Central memory CD8-positive, alpha-beta T cell (primary cell): ENCODE measurements at regions not wholly inside any gene's neighbourhood (a gene's known extent, or its start where the extent isn't known, plus 50 kb on each side); places are given as distances from the start of the nearest gene placed in this dataset.
"Not testable (repeated sequence)": the region's sequence is repeated elsewhere in the genome, so short reads cannot be mapped to it uniquely, and the experiment has no call there.

ENCODE experiments used
- ATAC-seq: fragments of 150-1000 bp; cut with Tn5 transposase; replicated peaks from 2 replicates; pipeline ENCODE4 v1.10.0; 2022; ENCODE audit warnings: mild to moderate bottlenecking, moderate FRiP score, moderate number of reproducible peaks; ENCODE audit not compliant: poor library complexity, severe bottlenecking; ENCODE audit errors: extremely low read depth
- DNase-seq, 2 donors: peaks; one replicate each; pipeline ENCODE4 v3.0.0; 2021; ENCODE audit warnings: low spot score in 2 of 2
- H3K27ac Mint-ChIP-seq: one replicate; pipeline ENCODE4 v1.8.0; 2022; ENCODE audit warnings: low read depth, mild to moderate bottlenecking, moderate library complexity, mixed read lengths
- H3K27me3 Mint-ChIP-seq: one replicate; pipeline ENCODE4 v1.8.0; 2022; ENCODE audit warnings: mixed read lengths
- H3K36me3 Mint-ChIP-seq: one replicate; pipeline ENCODE4 v1.8.0; 2022; ENCODE audit warnings: mild to moderate bottlenecking, moderate library complexity, mixed read lengths; ENCODE audit not compliant: insufficient read depth
- H3K4me1 Mint-ChIP-seq: one replicate; pipeline ENCODE4 v1.8.0; 2022; ENCODE audit warnings: mixed read lengths
- H3K4me3 Mint-ChIP-seq: one replicate; pipeline ENCODE4 v1.8.0; 2022; ENCODE audit warnings: mild to moderate bottlenecking, moderate library complexity, mixed read lengths
- H3K9me3 Mint-ChIP-seq: one replicate; pipeline ENCODE4 v1.8.0; 2022; ENCODE audit warnings: mixed read lengths

- Mint-ChIP-seq H3K27ac (peak overlapping the region; percentile 41), H3K27me3 (peaks cover 24% of the 10 kb centered on the region), H3K4me1 (peaks cover 17% of the 10 kb centered on the region)
- not testable (repeated sequence) for H3K9me3 Mint-ChIP-seq, H3K36me3 Mint-ChIP-seq, ATAC-seq, DNase-seq, H3K4me3 Mint-ChIP-seq
Observed at GRCh38 chr9:129443515-129444164, 177.3 kb downstream of the C9orf50 start.

DNA sequence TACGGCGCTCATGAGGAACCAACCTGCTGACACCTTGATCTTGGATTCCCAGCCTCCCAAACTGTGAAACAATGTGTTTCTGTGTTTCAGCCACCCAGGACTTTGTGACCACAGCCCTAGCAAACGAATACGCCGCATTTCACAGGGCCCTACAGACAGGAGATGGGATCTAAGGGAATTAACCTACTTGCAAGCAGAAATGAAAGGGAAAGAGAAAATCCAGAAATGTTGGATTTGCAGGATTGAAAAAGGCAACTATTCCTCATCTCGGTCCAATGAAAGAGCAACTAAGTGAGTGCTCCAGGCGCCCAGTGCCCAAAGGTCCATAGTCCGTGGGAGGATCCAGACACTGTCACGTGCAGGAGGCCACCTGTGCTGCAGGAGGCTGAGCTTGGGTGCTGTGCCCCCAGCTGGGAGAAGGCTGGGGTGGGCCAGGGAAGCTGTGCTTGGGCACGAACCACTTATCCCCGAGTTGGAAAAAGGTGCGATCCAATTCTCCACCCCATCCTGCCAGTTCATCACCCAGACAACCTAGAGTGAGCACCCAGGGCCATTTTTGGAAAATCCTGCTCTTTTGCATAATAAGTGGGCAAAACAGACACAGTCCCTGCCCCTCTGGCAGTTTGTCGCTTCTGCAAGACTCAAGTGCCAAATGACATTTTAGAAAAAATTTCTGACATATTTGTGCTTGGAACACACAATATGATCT lies 177.9 kb downstream of the C9orf50 start:
- peaks cover 24% of the 10 kb centered on the region for H3K4me1 Mint-ChIP-seq
- H3K27me3 Mint-ChIP-seq = peaks cover 31% of the 10 kb centered on the region
- H3K27ac Mint-ChIP-seq = peak overlapping the region; percentile 41
- DNase-seq (no peak), ATAC-seq (no peak)
- H3K9me3 Mint-ChIP-seq = peaks cover 4% of the 10 kb centered on the region
- peaks cover 1% of the 10 kb centered on the region for H3K36me3 Mint-ChIP-seq
- no peak overlapping the region for H3K4me3 Mint-ChIP-seq

DNA sequence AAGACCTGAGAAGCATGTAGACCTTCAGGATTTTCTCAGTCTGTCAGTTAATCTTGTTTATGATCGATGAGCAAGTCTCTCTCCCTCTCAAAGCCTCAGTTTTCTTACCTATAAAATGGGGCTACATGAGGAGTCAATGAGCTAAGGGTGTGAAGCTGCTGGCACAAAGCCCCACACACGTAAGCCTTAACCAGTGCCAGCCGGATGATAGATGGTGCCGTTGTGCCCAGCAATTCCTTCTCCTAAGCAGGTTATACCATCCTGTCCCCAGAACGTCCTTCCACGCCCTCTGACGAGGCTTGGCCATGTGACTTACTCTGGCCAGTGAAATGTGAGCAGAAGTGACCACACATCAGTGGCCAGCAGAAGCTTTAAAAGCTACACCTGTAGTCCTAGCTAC lies 179.0 kb downstream of the C9orf50 start:
- H3K4me3 Mint-ChIP-seq = no peak overlapping the region
- H3K27ac Mint-ChIP-seq = no peak overlapping the region
- H3K4me1 Mint-ChIP-seq = peaks cover 30% of the 10 kb centered on the region
- peaks cover 1% of the 10 kb centered on the region for H3K36me3 Mint-ChIP-seq
- peaks cover 40% of the 10 kb centered on the region for H3K27me3 Mint-ChIP-seq
- ATAC-seq = no peak
- DNase-seq = no peak
- peaks cover 4% of the 10 kb centered on the region for H3K9me3 Mint-ChIP-seq

DNA sequence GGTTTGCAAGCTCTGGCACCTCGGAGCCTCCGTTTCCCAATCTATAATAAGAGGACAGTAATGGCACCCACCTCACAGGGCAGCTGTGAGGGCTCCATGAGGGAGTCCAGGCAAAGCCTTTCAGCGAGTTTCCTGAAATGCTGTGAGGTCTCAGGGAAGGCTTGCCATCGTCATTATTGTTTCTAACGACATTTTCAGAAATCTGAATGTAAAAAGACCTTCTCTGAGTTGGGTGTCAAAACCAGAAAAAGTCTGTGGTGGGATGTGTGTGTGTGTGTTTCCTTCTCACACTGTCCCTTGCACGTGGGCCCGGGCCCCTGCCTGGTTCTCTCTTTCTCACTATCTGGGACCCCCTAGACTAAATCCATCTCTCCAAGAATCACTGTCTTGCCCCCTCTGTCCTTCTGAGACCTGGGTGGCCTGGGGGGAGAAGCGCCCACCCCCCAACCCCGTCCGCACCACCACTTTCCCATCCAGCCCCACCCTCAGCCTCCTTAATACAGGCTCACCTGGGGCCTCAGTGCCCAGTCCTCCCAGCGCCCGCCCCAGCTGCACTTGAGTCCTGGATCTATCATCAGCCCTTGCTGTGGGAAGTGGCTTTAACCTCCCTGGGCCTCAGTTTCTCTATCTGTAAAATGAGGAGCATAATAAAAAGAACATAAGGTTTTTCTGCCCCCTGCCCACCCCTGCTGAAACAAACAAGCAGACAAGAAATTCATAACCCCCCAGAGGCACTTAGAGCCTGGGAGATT lies 180.3 kb downstream of the C9orf50 start:
- Mint-ChIP-seq H3K36me3 (peaks cover 2% of the 10 kb centered on the region), H3K27me3 (peaks cover 51% of the 10 kb centered on the region), H3K9me3 (peaks cover 4% of the 10 kb centered on the region), H3K27ac (peak overlapping the region; percentile 19), H3K4me1 (peaks cover 33% of the 10 kb centered on the region), H3K4me3 (no peak overlapping the region)
- no peak for ATAC-seq
- DNase-seq = no peak

GRCh38 chr9:129439242-129439641 lies 181.7 kb downstream of the C9orf50 start:
- H3K36me3 Mint-ChIP-seq = peaks cover 5% of the 10 kb centered on the region
- peaks cover 51% of the 10 kb centered on the region for H3K27me3 Mint-ChIP-seq
- DNase-seq (no peak), ATAC-seq (no peak)
- peak overlapping the region; percentile 11 for H3K4me3 Mint-ChIP-seq
- H3K9me3 Mint-ChIP-seq = no peaks in the 10 kb centered on the region
- H3K27ac Mint-ChIP-seq = no peak overlapping the region
- peaks cover 29% of the 10 kb centered on the region for H3K4me1 Mint-ChIP-seq

GRCh38 chr9:129437626-129438323 lies 183.1 kb downstream of the C9orf50 start:
- Mint-ChIP-seq H3K36me3 (peaks cover 5% of the 10 kb centered on the region), H3K4me3 (peak overlapping the region; percentile 70), H3K4me1 (peaks cover 29% of the 10 kb centered on the region), H3K27ac (no peak overlapping the region), H3K27me3 (peaks cover 51% of the 10 kb centered on the region), H3K9me3 (no peaks in the 10 kb centered on the region)
- no peak for ATAC-seq
- no peak for DNase-seq

DNA sequence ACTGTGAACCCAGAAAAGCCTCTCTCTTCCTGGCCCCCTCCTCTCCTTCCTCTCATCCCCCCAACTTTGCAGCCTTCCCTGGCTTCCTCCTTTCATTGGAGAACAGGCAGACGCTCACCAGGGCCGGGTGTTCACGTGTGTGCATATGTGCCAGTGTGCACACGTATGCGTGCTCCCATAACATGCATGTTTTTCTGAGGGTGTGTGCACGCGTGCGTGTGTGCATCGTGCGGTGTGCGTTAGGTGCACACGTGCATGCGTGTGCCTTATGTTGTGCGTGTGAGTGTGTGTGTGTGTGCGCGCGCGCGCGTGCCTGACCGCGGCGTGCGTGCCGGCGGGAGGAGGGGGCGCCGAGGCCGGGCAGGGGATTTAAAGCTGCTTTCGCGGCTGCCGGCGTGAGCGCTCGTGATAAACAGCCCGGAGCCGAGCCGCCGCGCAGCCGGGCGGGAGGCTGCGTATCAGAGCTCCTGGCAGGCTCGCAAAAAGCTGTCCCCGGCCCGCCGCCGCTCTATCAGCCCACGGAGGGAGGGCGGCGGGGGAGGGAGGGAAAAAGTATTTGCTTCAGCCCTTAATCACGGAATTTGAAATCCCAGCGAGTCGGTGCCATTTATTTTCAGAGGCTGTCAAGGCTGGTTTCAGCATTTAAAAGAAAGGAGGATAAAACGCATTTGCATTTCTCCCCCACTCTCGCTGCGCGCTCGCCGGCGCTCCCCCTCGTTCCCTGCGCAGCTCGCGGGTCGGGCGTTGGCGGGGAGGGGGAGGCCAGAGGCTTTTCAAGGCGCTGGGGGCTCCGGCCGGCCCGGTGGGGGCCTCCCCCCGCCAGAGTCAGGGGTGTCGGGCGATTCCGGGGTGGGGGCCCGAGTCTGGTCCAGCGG lies 183.9 kb downstream of the C9orf50 start:
- Mint-ChIP-seq H3K27ac (peak overlapping the region; percentile 2), H3K4me1 (peaks cover 29% of the 10 kb centered on the region), H3K27me3 (peaks cover 51% of the 10 kb centered on the region), H3K9me3 (no peaks in the 10 kb centered on the region), H3K4me3 (peak overlapping the region; percentile 70), H3K36me3 (peaks cover 5% of the 10 kb centered on the region)
- ATAC-seq (peak; percentile 64), DNase-seq (no peak)

DNA sequence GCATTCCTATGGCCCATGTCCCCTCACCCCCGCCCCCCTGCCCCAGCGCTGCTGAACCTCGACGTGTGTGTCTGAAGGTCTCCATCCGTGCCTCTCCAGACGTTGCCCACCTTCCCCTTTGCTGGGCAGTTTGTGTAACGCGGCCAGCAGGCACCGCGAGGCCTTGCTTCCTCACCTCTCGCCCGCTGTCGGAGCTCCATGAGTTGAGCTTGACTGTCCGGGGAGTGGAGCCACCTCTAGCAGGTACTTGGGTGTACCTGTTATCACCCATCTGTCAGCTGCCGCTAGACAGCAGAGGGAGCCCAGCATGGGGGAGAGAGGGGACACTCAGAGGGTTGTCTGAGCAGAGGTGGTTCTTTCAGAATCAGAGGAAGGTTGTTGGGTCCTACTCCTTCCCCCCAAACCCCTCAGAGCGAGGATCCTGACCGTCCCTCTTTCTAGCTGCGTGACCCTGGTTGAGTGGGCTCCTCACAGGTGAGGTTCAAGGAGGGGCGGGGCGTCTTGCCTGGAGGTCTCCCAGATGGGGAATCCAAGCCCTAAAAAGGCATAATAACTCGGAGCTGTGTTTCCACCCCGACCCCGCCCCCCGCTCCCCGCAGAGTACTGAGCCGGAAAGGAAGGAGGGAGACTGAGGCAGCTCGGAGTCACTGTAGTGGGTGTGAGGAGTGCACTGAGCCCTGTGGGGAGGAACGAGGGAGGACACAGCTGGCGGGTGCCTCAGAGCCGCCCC lies 184.7 kb downstream of the C9orf50 start:
- peak overlapping the region; percentile 2 for H3K27ac Mint-ChIP-seq
- peaks cover 29% of the 10 kb centered on the region for H3K4me1 Mint-ChIP-seq
- peak overlapping the region; percentile 70 for H3K4me3 Mint-ChIP-seq
- DNase-seq = no peak
- no peaks in the 10 kb centered on the region for H3K9me3 Mint-ChIP-seq
- H3K27me3 Mint-ChIP-seq = peaks cover 51% of the 10 kb centered on the region
- no peak for ATAC-seq
- peaks cover 5% of the 10 kb centered on the region for H3K36me3 Mint-ChIP-seq

GRCh38 chr9:129435291-129435690 lies 185.6 kb downstream of the C9orf50 start:
- DNase-seq (no peak), ATAC-seq (no peak)
- Mint-ChIP-seq H3K4me1 (peaks cover 21% of the 10 kb centered on the region), H3K4me3 (no peak overlapping the region), H3K27ac (no peak overlapping the region), H3K9me3 (no peaks in the 10 kb centered on the region), H3K27me3 (peaks cover 44% of the 10 kb centered on the region), H3K36me3 (peaks cover 5% of the 10 kb centered on the region)

DNA sequence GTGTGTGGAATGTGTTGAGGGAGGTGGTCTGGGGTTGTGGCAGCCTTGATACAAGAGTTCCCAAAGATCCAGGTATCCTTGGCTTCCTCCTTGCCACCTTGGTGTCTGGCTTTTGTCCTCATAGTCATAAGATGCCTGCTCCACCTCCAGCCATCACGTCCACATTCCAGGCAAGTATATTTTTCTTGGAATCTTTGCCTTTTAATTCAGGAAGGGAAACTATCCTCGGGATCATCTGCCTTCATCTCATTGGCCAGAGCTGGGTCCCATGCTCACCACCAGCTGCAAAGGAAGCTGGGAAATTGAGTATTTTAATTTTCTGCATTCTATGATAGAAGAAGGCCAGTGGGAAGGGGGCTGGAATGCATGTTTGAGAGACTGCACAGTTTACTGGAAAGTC lies 186.7 kb downstream of the C9orf50 start:
- ATAC-seq (no peak), DNase-seq (no peak)
- H3K4me1 Mint-ChIP-seq = peaks cover 19% of the 10 kb centered on the region
- no peaks in the 10 kb centered on the region for H3K9me3 Mint-ChIP-seq
- H3K27me3 Mint-ChIP-seq = peaks cover 33% of the 10 kb centered on the region
- H3K27ac Mint-ChIP-seq = no peak overlapping the region
- peaks cover 5% of the 10 kb centered on the region for H3K36me3 Mint-ChIP-seq
- no peak overlapping the region for H3K4me3 Mint-ChIP-seq
